Epidermal melanocyte (primary cell): ENCODE measurements at regions not wholly inside any gene's neighbourhood (a gene's known extent, or its start where the extent isn't known, plus 50 kb on each side); places are given as distances from the start of the nearest gene placed in this dataset.

Experiments
- DNase-seq: peaks from one replicate; pipeline ENCODE4 v3.0.0; 2011; ENCODE audit warnings: low spot score; ENCODE audit not compliant: insufficient read length

DNA sequence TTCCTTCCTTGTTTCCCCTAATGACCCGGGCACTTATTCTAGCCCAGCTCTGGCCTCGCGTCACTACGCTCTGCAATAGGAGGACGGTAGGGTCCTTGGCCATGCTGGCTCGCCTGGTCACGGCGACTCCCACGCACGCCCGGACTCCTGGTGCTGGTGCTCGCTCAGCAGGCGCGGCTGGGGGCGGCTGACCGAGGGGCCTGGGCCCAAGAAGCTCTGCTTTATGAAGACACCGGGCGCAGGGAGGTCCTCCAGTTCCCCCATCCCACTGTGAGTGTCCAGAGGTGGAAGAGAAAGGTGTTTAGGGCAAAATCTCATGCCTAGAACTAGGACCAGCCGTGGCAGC is 54.2 kb upstream of the ZNF32 start:
- DNase-seq, result no peak

DNA sequence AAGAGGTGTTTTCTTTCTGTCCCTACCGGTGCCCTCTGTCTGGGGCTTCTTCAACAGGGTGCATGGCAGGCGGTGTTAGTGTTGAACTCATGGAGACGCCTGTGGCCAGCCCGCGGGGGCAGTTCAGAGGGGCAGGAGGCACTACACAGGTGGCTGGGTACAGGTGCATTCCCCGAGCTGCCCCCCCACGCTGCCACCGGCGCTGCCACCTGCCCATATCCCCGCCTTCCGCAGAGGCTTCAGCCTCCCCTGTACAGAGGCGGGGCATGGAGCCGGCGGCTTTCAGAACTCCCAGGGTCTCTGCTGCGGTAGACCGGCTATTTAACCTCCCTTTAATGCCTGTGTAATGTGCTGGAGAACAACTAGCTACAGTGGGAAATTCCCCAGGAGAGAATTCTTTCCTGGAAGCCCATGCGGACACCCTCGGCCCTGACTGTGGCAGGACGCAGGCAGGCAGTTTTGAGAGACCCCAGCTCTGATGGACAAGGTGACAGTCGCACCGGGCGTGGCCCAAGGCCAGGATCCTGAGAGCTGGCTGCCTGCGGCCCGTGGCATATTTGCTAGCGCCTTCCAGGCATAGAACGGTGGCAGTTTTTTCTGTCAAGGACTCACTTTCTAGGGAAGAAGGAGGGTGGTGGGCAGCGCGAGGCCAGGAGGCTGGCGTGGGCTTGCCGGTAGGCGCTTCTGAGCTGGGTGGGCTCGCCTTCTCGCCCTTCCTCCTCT is 53.7 kb upstream of the ZNF32 start:
- no peak for DNase-seq

- no peak for DNase-seq
These were observed 52.6 kb upstream of the ZNF32 start for GRCh38 chr10:43701295-43701694.

DNA sequence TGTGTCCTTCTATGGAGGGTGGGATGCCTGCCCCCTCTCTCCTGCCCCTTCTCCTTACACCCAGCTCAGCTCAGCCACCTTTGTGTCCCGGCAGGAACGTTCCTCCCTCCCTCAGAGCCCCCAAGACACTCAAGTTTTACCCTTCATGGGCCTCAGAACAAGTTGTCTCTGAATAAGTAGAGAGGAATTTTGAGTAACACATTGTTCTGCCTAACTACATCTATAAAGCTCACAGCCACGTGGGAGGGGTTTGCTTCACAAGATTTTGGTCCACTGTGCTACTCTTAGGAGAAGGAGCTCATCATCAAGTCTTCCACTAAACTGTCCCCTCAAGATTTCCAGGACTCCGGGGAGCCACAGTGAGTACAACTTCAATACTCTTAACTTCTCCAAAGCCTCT is 51.6 kb upstream of the ZNF32 start:
- DNase-seq, result no peak

DNA sequence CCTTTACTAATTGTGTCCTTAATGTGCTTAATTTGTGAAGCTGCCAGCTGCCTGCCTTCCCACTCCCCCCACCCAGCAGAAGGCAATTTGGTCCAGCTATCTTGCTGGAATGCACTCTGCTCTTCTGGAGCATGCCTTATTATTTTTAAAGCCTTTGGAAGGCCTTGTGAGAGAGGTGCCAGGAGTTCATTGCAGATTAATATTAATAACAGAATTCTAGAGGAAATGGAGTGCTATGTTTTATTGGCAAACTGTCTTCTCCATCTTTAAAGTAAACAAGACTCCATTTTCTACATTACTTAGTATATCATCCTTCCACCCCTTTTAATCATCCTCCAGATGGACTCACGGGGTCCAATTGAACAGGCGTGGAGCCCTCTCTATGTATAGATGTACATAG is 50.8 kb upstream of the ZNF32 start:
- DNase-seq, result no peak
